ENCODE measurements at regions not wholly inside any gene's neighbourhood (a gene's known extent, or its start where the extent isn't known, plus 50 kb on each side); places are given as distances from the start of the nearest gene placed in this dataset.
A peak's percentile ranks its signal among the peaks of the same experiment; 100 is the strongest.

DNA sequence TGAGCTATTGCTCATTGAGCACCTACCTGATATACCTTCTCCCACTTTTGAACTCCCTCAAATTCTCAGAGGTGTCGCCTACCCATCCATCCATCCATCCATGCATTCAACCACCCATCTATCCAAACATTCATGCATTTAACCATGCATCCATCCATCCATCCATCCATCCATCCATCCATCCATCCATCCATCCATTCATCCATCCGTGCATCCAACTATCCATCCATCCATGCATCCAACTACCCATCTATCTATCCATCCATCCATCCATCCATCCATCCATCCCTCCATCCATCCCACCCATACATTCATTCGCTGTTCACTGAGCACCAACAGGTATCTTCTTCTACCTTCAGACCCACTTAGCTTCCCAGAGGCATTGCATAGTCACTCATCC is 342.8 kb downstream of the CTTN start:
- Histone ChIP-seq H3K18ac (ENCODE audit: low read length) (peak overlapping the region; percentile 23), H3K36me3 (replicated peaks in 1 of 2; ENCODE audit: control insufficient read depth in 2 of 2, insufficient read depth in 2 of 2, low read length in 2 of 2) (no peaks in the 10 kb centered on the region), H2AK5ac (ENCODE audit: low read depth, low read length) (peak overlapping the region; percentile 83), H2BK15ac (ENCODE audit: low read length) (no peak overlapping the region), H3K9ac (ENCODE audit: low read depth, low read length, poor library complexity) (no peak overlapping the region), H3K4me2 (ENCODE audit: insufficient read depth, low read length, poor library complexity, severe bottlenecking) (no peak overlapping the region), H2BK120ac (ENCODE audit: low read depth, low read length) (no peak overlapping the region), H3K23ac (ENCODE audit: low read depth, low read length, poor library complexity) (peak overlapping the region; percentile 8), H3K4ac (ENCODE audit: low read length) (no peak overlapping the region), H3K14ac (ENCODE audit: low read length) (no peak overlapping the region), H3K9me3 (replicated peaks in 1 of 2; ENCODE audit: control insufficient read depth in 2 of 2, insufficient read depth in 1 of 2, low read depth in 1 of 2, low read length in 2 of 2) (peaks cover 0 to 2% of the 10 kb centered on the region in 2 donors), H3K27ac (replicated peaks; ENCODE audit: low read length) (no peak overlapping the region), H4K8ac (ENCODE audit: low read depth, low read length) (no peak overlapping the region), H2BK12ac (ENCODE audit: low read length) (no peak overlapping the region), H2AFZ (ENCODE audit: low read length) (no peak overlapping the region), H3K79me1 (ENCODE audit: low read depth, low read length) (no peaks in the 10 kb centered on the region), H3K4me3 (ENCODE audit: low read length in 2 of 2) (no peak overlapping the region), H2BK5ac (ENCODE audit: low read length) (no peak overlapping the region), H3K4me1 (ENCODE audit: control insufficient read depth in 2 of 2, insufficient read depth in 1 of 2, low read depth in 1 of 2, low read length in 2 of 2) (peaks cover 10 to 16% of the 10 kb centered on the region in 2 donors), H4K91ac (ENCODE audit: low read depth, low read length, poor library complexity) (no peak overlapping the region), H3K27me3 (ENCODE audit: control insufficient read depth in 3 of 3, insufficient read depth in 3 of 3, low read depth in 1 of 3, low read length in 3 of 3) (peaks cover 0 to 14% (median 0%) of the 10 kb centered on the region in 3 experiments)
- DNase-seq (ENCODE audit: low spot score) = no peak
- 83% methylated on average over 1 of the region's 3 CpGs; no CpG with 5 or more reads in 1 of the 2 donors for WGBS, 2 donors (ENCODE audit: extremely low coverage in 2 of 2, insufficient read length in 2 of 2, insufficient replicate concordance in 1 of 2)

- Histone ChIP-seq H3K4me2 (ENCODE audit: insufficient read depth, low read length, poor library complexity, severe bottlenecking) (no peak overlapping the region), H2AK5ac (ENCODE audit: low read depth, low read length) (peak overlapping the region; percentile 16), H3K18ac (ENCODE audit: low read length) (peak overlapping the region; percentile 44), H3K4ac (ENCODE audit: low read length) (no peak overlapping the region), H2AFZ (ENCODE audit: low read length) (peak overlapping the region; percentile 65), H3K23ac (ENCODE audit: low read depth, low read length, poor library complexity) (no peak overlapping the region), H3K27ac (replicated peaks; ENCODE audit: low read length) (no peak overlapping the region), H3K36me3 (replicated peaks in 1 of 2; ENCODE audit: control insufficient read depth in 2 of 2, insufficient read depth in 2 of 2, low read length in 2 of 2) (no peaks in the 10 kb centered on the region), H3K4me1 (ENCODE audit: control insufficient read depth in 2 of 2, insufficient read depth in 1 of 2, low read depth in 1 of 2, low read length in 2 of 2) (peaks cover 10 to 20% of the 10 kb centered on the region in 2 donors), H3K14ac (ENCODE audit: low read length) (no peak overlapping the region), H3K9ac (ENCODE audit: low read depth, low read length, poor library complexity) (no peak overlapping the region), H3K9me3 (replicated peaks in 1 of 2; ENCODE audit: control insufficient read depth in 2 of 2, insufficient read depth in 1 of 2, low read depth in 1 of 2, low read length in 2 of 2) (peaks cover 0 to 4% of the 10 kb centered on the region in 2 donors), H4K8ac (ENCODE audit: low read depth, low read length) (no peak overlapping the region), H2BK12ac (ENCODE audit: low read length) (peak overlapping the region; percentile 47), H2BK5ac (ENCODE audit: low read length) (no peak overlapping the region), H3K79me1 (ENCODE audit: low read depth, low read length) (no peaks in the 10 kb centered on the region), H3K4me3 (ENCODE audit: low read length in 2 of 2) (no peak overlapping the region), H4K91ac (ENCODE audit: low read depth, low read length, poor library complexity) (no peak overlapping the region), H3K27me3 (ENCODE audit: control insufficient read depth in 3 of 3, insufficient read depth in 3 of 3, low read depth in 1 of 3, low read length in 3 of 3) (peaks cover 0 to 14% (median 0%) of the 10 kb centered on the region in 3 experiments), H2BK15ac (ENCODE audit: low read length) (no peak overlapping the region), H2BK120ac (ENCODE audit: low read depth, low read length) (no peak overlapping the region)
- peak; percentile 60 for DNase-seq (ENCODE audit: low spot score)
- WGBS, 2 donors (ENCODE audit: extremely low coverage in 2 of 2, insufficient read length in 2 of 2, insufficient replicate concordance in 1 of 2) = no CpG with 5 or more reads among the region's 27 CpGs
Observed at GRCh38 chr11:70742553-70743291, 344.4 kb downstream of the CTTN start.

- H3K23ac ChIP-seq (ENCODE audit: low read depth, low read length, poor library complexity) = no peak overlapping the region
- H2BK12ac ChIP-seq (ENCODE audit: low read length) = no peak overlapping the region
- no peak overlapping the region for H2BK120ac ChIP-seq (ENCODE audit: low read depth, low read length)
- H2BK15ac ChIP-seq (ENCODE audit: low read length) = peak overlapping the region; percentile 11
- peak overlapping the region; percentile 90 for H2AK5ac ChIP-seq (ENCODE audit: low read depth, low read length)
- DNase-seq (ENCODE audit: low spot score) = no peak
- peaks cover 0 to 4% of the 10 kb centered on the region in 2 donors for H3K9me3 ChIP-seq (replicated peaks in 1 of 2; ENCODE audit: control insufficient read depth in 2 of 2, insufficient read depth in 1 of 2, low read depth in 1 of 2, low read length in 2 of 2)
- H3K4me1 ChIP-seq (ENCODE audit: control insufficient read depth in 2 of 2, insufficient read depth in 1 of 2, low read depth in 1 of 2, low read length in 2 of 2) = peaks cover 10 to 20% of the 10 kb centered on the region in 2 donors
- no peak overlapping the region for H2BK5ac ChIP-seq (ENCODE audit: low read length)
- H2AFZ ChIP-seq (ENCODE audit: low read length) = no peak overlapping the region
- H3K4me2 ChIP-seq (ENCODE audit: insufficient read depth, low read length, poor library complexity, severe bottlenecking) = no peak overlapping the region
- H4K91ac ChIP-seq (ENCODE audit: low read depth, low read length, poor library complexity) = no peak overlapping the region
- H3K27ac ChIP-seq (replicated peaks; ENCODE audit: low read length) = no peak overlapping the region
- H3K14ac ChIP-seq (ENCODE audit: low read length) = no peak overlapping the region
- H3K36me3 ChIP-seq (replicated peaks in 1 of 2; ENCODE audit: control insufficient read depth in 2 of 2, insufficient read depth in 2 of 2, low read length in 2 of 2) = no peaks in the 10 kb centered on the region
- no peak overlapping the region for H4K8ac ChIP-seq (ENCODE audit: low read depth, low read length)
- peak overlapping the region; percentile 83 for H3K18ac ChIP-seq (ENCODE audit: low read length)
- H3K9ac ChIP-seq (ENCODE audit: low read depth, low read length, poor library complexity) = no peak overlapping the region
- peaks cover 0 to 14% (median 0%) of the 10 kb centered on the region in 3 experiments for H3K27me3 ChIP-seq (ENCODE audit: control insufficient read depth in 3 of 3, insufficient read depth in 3 of 3, low read depth in 1 of 3, low read length in 3 of 3)
- no CpG with 5 or more reads among the region's 9 CpGs for WGBS, 2 donors (ENCODE audit: extremely low coverage in 2 of 2, insufficient read length in 2 of 2, insufficient replicate concordance in 1 of 2)
- no peak overlapping the region for H3K4me3 ChIP-seq (ENCODE audit: low read length in 2 of 2)
- H3K79me1 ChIP-seq (ENCODE audit: low read depth, low read length) = no peaks in the 10 kb centered on the region
- no peak overlapping the region for H3K4ac ChIP-seq (ENCODE audit: low read length)
Observed at GRCh38 chr11:70743329-70743728, 345.0 kb downstream of the CTTN start.

DNA sequence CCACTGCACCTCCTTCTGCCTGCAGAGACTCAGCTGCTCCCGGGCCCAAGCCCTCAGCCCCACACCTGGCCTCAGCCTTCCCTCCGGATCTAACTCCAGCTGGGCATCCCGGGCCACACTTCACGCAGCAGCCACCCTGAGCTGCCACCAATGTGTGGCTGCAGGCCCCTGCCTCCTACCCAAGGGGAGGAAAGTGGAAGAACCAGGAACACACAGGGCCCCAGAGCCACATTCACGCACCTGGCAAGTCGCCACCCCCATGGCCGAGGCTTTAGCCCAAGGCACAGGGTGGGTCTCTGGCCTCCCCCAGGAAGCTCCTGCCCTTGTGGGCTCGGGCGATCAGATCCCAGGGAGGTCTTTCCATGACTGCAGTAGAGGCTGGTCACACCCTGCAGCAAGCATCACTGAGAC is 345.6 kb downstream of the CTTN start:
- Histone ChIP-seq H2BK15ac (ENCODE audit: low read length) (peak overlapping the region; percentile 11), H4K91ac (ENCODE audit: low read depth, low read length, poor library complexity) (no peak overlapping the region), H3K4me1 (ENCODE audit: control insufficient read depth in 2 of 2, insufficient read depth in 1 of 2, low read depth in 1 of 2, low read length in 2 of 2) (peaks cover 10 to 20% of the 10 kb centered on the region in 2 donors), H2AFZ (ENCODE audit: low read length) (no peak overlapping the region), H2BK5ac (ENCODE audit: low read length) (no peak overlapping the region), H3K36me3 (replicated peaks in 1 of 2; ENCODE audit: control insufficient read depth in 2 of 2, insufficient read depth in 2 of 2, low read length in 2 of 2) (no peaks in the 10 kb centered on the region), H3K4ac (ENCODE audit: low read length) (peak overlapping the region; percentile 77), H2BK12ac (ENCODE audit: low read length) (no peak overlapping the region), H3K27ac (replicated peaks; ENCODE audit: low read length) (no peak overlapping the region), H3K27me3 (ENCODE audit: control insufficient read depth in 3 of 3, insufficient read depth in 3 of 3, low read depth in 1 of 3, low read length in 3 of 3) (peaks cover 0 to 14% (median 0%) of the 10 kb centered on the region in 3 experiments), H3K18ac (ENCODE audit: low read length) (peak overlapping the region; percentile 83), H3K9ac (ENCODE audit: low read depth, low read length, poor library complexity) (no peak overlapping the region), H3K4me2 (ENCODE audit: insufficient read depth, low read length, poor library complexity, severe bottlenecking) (no peak overlapping the region), H3K9me3 (replicated peaks in 1 of 2; ENCODE audit: control insufficient read depth in 2 of 2, insufficient read depth in 1 of 2, low read depth in 1 of 2, low read length in 2 of 2) (peaks cover 0 to 4% of the 10 kb centered on the region in 2 donors), H3K4me3 (ENCODE audit: low read length in 2 of 2) (no peak overlapping the region), H2BK120ac (ENCODE audit: low read depth, low read length) (no peak overlapping the region), H3K14ac (ENCODE audit: low read length) (peak overlapping the region; percentile 42), H2AK5ac (ENCODE audit: low read depth, low read length) (peak overlapping the region; percentile 90), H3K79me1 (ENCODE audit: low read depth, low read length) (no peaks in the 10 kb centered on the region), H3K23ac (ENCODE audit: low read depth, low read length, poor library complexity) (no peak overlapping the region), H4K8ac (ENCODE audit: low read depth, low read length) (no peak overlapping the region)
- DNase-seq (ENCODE audit: low spot score) = no peak
- no CpG with 5 or more reads among the region's 9 CpGs for WGBS, 2 donors (ENCODE audit: extremely low coverage in 2 of 2, insufficient read length in 2 of 2, insufficient replicate concordance in 1 of 2)
